Spleen (tissue), 11 donors: ENCODE measurements at regions not wholly inside any gene's neighbourhood (a gene's known extent, or its start where the extent isn't known, plus 50 kb on each side); places are given as distances from the start of the nearest gene placed in this dataset.

Experiments used
- DNase-seq: peaks from one replicate; pipeline ENCODE4 v3.0.0-alpha.2; 2020
- H3K27ac ChIP-seq, 8 donors: fragments of 200-600 bp; sonication (generic) in 7 of 8; 1 replicate in 4 of 8; 2 replicates in 4 of 8; pipeline versions ENCODE4 v1.5.0 to v1.8.0; 2016 to 2021; ENCODE audit warnings: inconsistent platforms in 4 of 8, mild to moderate bottlenecking in 4 of 8, moderate library complexity in 1 of 8
- H3K27me3 ChIP-seq, 7 donors: fragments of 200-600 bp; sonication (generic) in 6 of 7; replicated peaks in 1 of 7; 1 replicate in 4 of 7; 2 replicates in 3 of 7; pipeline versions ENCODE4 v1.5.0 to v1.8.0; 2016 to 2021; ENCODE audit warnings: inconsistent platforms in 3 of 7, mild to moderate bottlenecking in 1 of 7
- H3K36me3 ChIP-seq, 6 donors: fragments of 200-600 bp; sonication (generic) in 5 of 6; 1 replicate in 4 of 6; 2 replicates in 2 of 6; pipeline versions ENCODE4 v1.5.0 to v1.8.0; 2016 to 2021; ENCODE audit warnings: inconsistent platforms in 2 of 6
- H3K4me1 ChIP-seq, 6 donors: fragments of 200-600 bp; sonication (generic) in 5 of 6; 1 replicate in 3 of 6; 2 replicates in 3 of 6; pipeline versions ENCODE4 v1.5.0 to v1.8.0; 2016 to 2021; ENCODE audit warnings: inconsistent platforms in 3 of 6
- H3K4me3 ChIP-seq, 8 donors: fragments of 200-600 bp; sonication (generic) in 7 of 8; 1 replicate in 4 of 8; 2 replicates in 4 of 8; pipeline versions ENCODE4 v1.5.0 to v1.8.0; 2016 to 2021; ENCODE audit warnings: inconsistent platforms in 4 of 8, mild to moderate bottlenecking in 4 of 8, moderate library complexity in 2 of 8
- H3K9me3 ChIP-seq, 8 donors: fragments of 200-600 bp; sonication (generic) in 7 of 8; 1 replicate in 4 of 8; 2 replicates in 4 of 8; pipeline versions ENCODE4 v1.5.0 to v1.8.0; 2016 to 2021; ENCODE audit warnings: inconsistent platforms in 4 of 8
- CTCF ChIP-seq, 11 experiments: fragments of 200-600 bp in 7 of 11; fragments of 450-650 bp in 4 of 11; sonication (generic) in 4 of 11; IDR thresholded peaks in 8 of 11; conservative IDR thresholded peaks in 3 of 11; 1 replicate in 7 of 11; 2 replicates in 4 of 11; pipeline versions ENCODE4 v1.4.0 to v1.8.0; 2016 to 2021; ENCODE audit warnings: antibody characterized with exemption in 11 of 11, inconsistent platforms in 4 of 11, mild to moderate bottlenecking in 1 of 11
- POLR2A ChIP-seq, 3 donors: fragments of 450-650 bp; IDR thresholded peaks; one replicate each; pipeline ENCODE4 v1.5.1; 2017; ENCODE audit warnings: antibody characterized with exemption in 3 of 3, mild to moderate bottlenecking in 1 of 3
- POLR2AphosphoS5 ChIP-seq, 3 donors: sonication (generic); formaldehyde crosslinking; IDR thresholded peaks; one replicate each; pipeline ENCODE4 v1.5.1; 2017; ENCODE audit warnings: antibody characterized with exemption in 3 of 3
- WGBS, 5 donors: extraction: QIAGEN DNeasy Blood & Tissue Kit in 3 of 5; methylation state at CpG; one replicate each; pipeline versions ENCODE4 v1.1.5 to v1.1.7; 2013 to 2018; 5-methylcytosine and 5-hydroxymethylcytosine counted together
- intact Hi-C: fragments of 100-400 bp; cut with DNase I; formaldehyde crosslinking; loops from one replicate; pipeline ENCODE4 v1.15.0; 2023; ENCODE audit warnings: low total_unique reads
- donor health status: healthy with polysubstance abuse.
- donor health status: DM: no; HTN: no; CAD: no; lungs with moderate emphysema.
- donor health status: DM: no; HTN: no; CAD: no.
- donor health status: Bipolar disorder and iron deficiency.
- donor health status: healthy.
- donor health status: DM: no; HTN: no; CAD: no.
- donor health status: DM: yes; HTN: yes; CAD: no.

DNA sequence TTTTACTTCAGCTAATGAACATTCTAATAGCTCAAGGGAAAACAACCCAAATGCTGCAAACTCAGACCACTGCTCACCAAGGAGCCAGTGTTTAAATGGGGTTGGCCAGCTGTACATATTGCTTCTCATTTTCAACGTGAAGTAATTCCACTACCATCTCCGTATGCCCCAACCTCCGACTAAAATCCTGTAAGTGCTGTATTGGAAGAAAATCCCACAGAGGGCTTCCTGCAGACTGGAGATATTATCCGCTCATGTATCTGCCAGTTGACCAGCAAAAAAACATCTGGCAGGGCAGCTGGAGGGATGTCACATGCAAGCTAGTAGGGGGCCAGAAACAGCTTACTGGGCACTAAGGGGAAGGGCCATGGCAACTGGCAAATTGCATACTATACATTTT is 485.0 kb downstream of the SNAPC1 start:
- TF ChIP-seq POLR2A (IDR thresholded peaks at IDR 0.05) (no peak), CTCF (IDR thresholded peaks at IDR 0.05 in 8 of 11, conservative IDR thresholded peaks at IDR 0.05 in 3 of 11) (no peak), POLR2AphosphoS5 (IDR thresholded peaks at IDR 0.05) (no peak)
- Histone ChIP-seq H3K27me3 (no peaks in the 10 kb centered on the region), H3K27ac (no peak overlapping the region), H3K4me1 (no peaks in the 10 kb centered on the region), H3K4me3 (no peak overlapping the region), H3K9me3 (peaks cover 0 to 9% (median 0%) of the 10 kb centered on the region in 8 donors), H3K36me3 (no peaks in the 10 kb centered on the region)
- no peak for DNase-seq
- intact Hi-C loops, result no loop called here
- 66 to 84% (median 83%) methylated on average over 4 of the region's 4 CpGs for WGBS, 5 donors

DNA sequence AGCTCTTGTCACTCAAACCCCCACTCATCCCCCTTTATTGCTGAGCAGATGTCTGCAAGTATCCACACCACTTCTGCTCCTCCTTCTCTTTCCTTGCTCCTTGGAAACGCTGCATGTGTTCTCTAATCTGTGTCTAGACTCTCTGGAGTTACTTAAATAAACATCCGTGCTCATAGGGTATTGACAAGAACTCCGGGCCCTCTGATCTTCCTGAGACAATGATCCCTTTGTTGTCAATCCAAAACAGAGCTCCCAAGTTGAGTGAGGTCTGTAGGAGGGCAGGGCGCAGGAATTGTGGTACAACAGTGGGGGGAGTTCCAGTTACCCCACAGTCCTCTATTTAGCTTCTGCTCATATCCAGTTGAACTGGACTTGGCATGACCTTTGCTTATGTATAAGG is 489.0 kb downstream of the SNAPC1 start:
- intact Hi-C loops, result no loop called here
- Histone ChIP-seq H3K27ac (no peak overlapping the region), H3K4me3 (no peak overlapping the region), H3K27me3 (no peaks in the 10 kb centered on the region), H3K4me1 (no peaks in the 10 kb centered on the region), H3K9me3 (no peaks in the 10 kb centered on the region), H3K36me3 (no peaks in the 10 kb centered on the region)
- no peak for DNase-seq
- TF ChIP-seq CTCF (IDR thresholded peaks at IDR 0.05 in 8 of 11, conservative IDR thresholded peaks at IDR 0.05 in 3 of 11), result no peak
- no peak for TF ChIP-seq POLR2AphosphoS5 (IDR thresholded peaks at IDR 0.05)
- no peak for TF ChIP-seq POLR2A (IDR thresholded peaks at IDR 0.05)
- 51 to 68% (median 59%) methylated on average over 4 of the region's 4 CpGs for WGBS, 5 donors

GRCh38 chr14:62253171-62253570 is 491.0 kb downstream of the SNAPC1 start:
- TF ChIP-seq CTCF (IDR thresholded peaks at IDR 0.05 in 8 of 11, conservative IDR thresholded peaks at IDR 0.05 in 3 of 11), result no peak
- no peak for TF ChIP-seq POLR2AphosphoS5 (IDR thresholded peaks at IDR 0.05)
- TF ChIP-seq POLR2A (IDR thresholded peaks at IDR 0.05), result no peak
- Histone ChIP-seq H3K9me3 (no peaks in the 10 kb centered on the region), H3K4me1 (no peaks in the 10 kb centered on the region), H3K27ac (no peak overlapping the region), H3K27me3 (peaks cover 0 to 7% (median 0%) of the 10 kb centered on the region in 7 donors), H3K4me3 (no peak overlapping the region), H3K36me3 (no peaks in the 10 kb centered on the region)
- intact Hi-C loops, result no loop called here
- DNase-seq, result no peak
- 67 to 89% (median 80%) methylated on average over 1 of the region's 1 CpG for WGBS, 5 donors

GRCh38 chr14:62253911-62254310 is 491.7 kb downstream of the SNAPC1 start:
- no peak overlapping the region for H3K4me3 ChIP-seq
- peaks cover 0 to 7% (median 0%) of the 10 kb centered on the region in 7 donors for H3K27me3 ChIP-seq
- 76 to 94% (median 93%) methylated on average over 2 of the region's 2 CpGs for WGBS, 5 donors
- DNase-seq, result no peak
- H3K4me1 ChIP-seq, result no peaks in the 10 kb centered on the region
- no peaks in the 10 kb centered on the region for H3K9me3 ChIP-seq
- TF ChIP-seq CTCF (IDR thresholded peaks at IDR 0.05 in 8 of 11, conservative IDR thresholded peaks at IDR 0.05 in 3 of 11) (no peak), POLR2AphosphoS5 (IDR thresholded peaks at IDR 0.05) (no peak), POLR2A (IDR thresholded peaks at IDR 0.05) (no peak)
- H3K36me3 ChIP-seq, result no peaks in the 10 kb centered on the region
- intact Hi-C loops, result no loop called here
- no peak overlapping the region for H3K27ac ChIP-seq
